ENCODE measurements at regions not wholly inside any gene's neighbourhood (a gene's known extent, or its start where the extent isn't known, plus 50 kb on each side); places are given as distances from the start of the nearest gene placed in this dataset.
"Not testable (repeated sequence)": the region's sequence is repeated elsewhere in the genome, so short reads cannot be mapped to it uniquely, and the experiment has no call there.

- peak; percentile 9; the same call in 1 of the 2 replicates for TF ChIP-seq CTCF (IDR thresholded peaks at IDR 0.05)
- TF ChIP-seq REST (IDR thresholded peaks at IDR 0.05; ENCODE audit: insufficient read depth in 1 of 2, low read depth in 2 of 2, low read length in 1 of 2); POLR2AphosphoS5 (IDR thresholded peaks at IDR 0.05; ENCODE audit: low read depth, low read length); TCF7L2 (IDR thresholded peaks at IDR 0.05; ENCODE audit: low read depth, low read length); SIN3A (IDR thresholded peaks at IDR 0.05; ENCODE audit: borderline replicate concordance, insufficient read depth, low read depth, low read length): not testable (repeated sequence)
Observed at GRCh38 chr4:137733174-137734141, 201.2 kb upstream of the PCDH18 start.

Data from Panc1 (cell line).